MCF 10A (cell line): ENCODE measurements at regions not wholly inside any gene's neighbourhood (a gene's known extent, or its start where the extent isn't known, plus 50 kb on each side); places are given as distances from the start of the nearest gene placed in this dataset.

Source experiments
- BruUV-seq: library from RNA; stranded (reverse); fragments of 400-500 nt; replicated peaks from 2 replicates; lab custom pipeline; 2021; lab: Mats Ljungman, UMichigan
- CTCF ChIA-PET: fragments of 300-600 bp; sonication (Branson Sonifier 250); formaldehyde crosslinking; extraction: SDS; loops from one replicate; lab custom pipeline; 2021; ENCODE audit warnings: antibody characterized with exemption, inconsistent platforms; lab: Yijun Ruan, JAX
- POLR2A ChIA-PET: fragments of 300-600, 350-650 bp; sonication (Branson Sonifier 250); formaldehyde crosslinking; extraction: SDS; loops from one replicate; lab custom pipeline; 2020; ENCODE audit warnings: antibody characterized with exemption, inconsistent platforms; lab: Yijun Ruan, JAX
- DNase-seq: peaks from one replicate; pipeline ENCODE4 v3.0.0-alpha.2; 2018; ENCODE audit not compliant: unreplicated experiment
- H3K27ac Mint-ChIP-seq: one replicate; pipeline ENCODE4 v1.8.0; 2022; ENCODE audit warnings: mild to moderate bottlenecking, low read depth, mixed read lengths; ENCODE audit not compliant: unreplicated experiment
- H3K27me3 Mint-ChIP-seq: one replicate; pipeline ENCODE4 v1.8.0; 2022; ENCODE audit warnings: mixed read lengths; ENCODE audit not compliant: insufficient read depth, unreplicated experiment
- H3K36me3 Mint-ChIP-seq: one replicate; pipeline ENCODE4 v1.8.0; 2022; ENCODE audit warnings: mild to moderate bottlenecking, moderate library complexity, mixed read lengths; ENCODE audit not compliant: insufficient read depth, unreplicated experiment
- H3K4me1 Mint-ChIP-seq: one replicate; pipeline ENCODE4 v1.8.0; 2022; ENCODE audit warnings: mixed read lengths; ENCODE audit not compliant: insufficient read depth, unreplicated experiment
- H3K4me3 Mint-ChIP-seq: one replicate; pipeline ENCODE4 v1.8.0; 2022; ENCODE audit warnings: mild to moderate bottlenecking, moderate library complexity, mixed read lengths; ENCODE audit not compliant: unreplicated experiment
- H3K9me3 Mint-ChIP-seq: one replicate; pipeline ENCODE4 v1.8.0; 2022; ENCODE audit warnings: mixed read lengths; ENCODE audit not compliant: unreplicated experiment
- intact Hi-C: fragments of 100-400 bp; cut with micrococcal nuclease; formaldehyde crosslinking; loops from 2 replicates; pipeline ENCODE4 v1.14.1; 2022
- TF ChIP-seq, protein P1 (sequence below): fragments of 200-600 bp; IDR thresholded peaks from one replicate; pipeline ENCODE4 v1.8.0; 2022; ENCODE audit warnings: antibody characterized with exemption, mild to moderate bottlenecking; ENCODE audit not compliant: unreplicated experiment

DNA sequence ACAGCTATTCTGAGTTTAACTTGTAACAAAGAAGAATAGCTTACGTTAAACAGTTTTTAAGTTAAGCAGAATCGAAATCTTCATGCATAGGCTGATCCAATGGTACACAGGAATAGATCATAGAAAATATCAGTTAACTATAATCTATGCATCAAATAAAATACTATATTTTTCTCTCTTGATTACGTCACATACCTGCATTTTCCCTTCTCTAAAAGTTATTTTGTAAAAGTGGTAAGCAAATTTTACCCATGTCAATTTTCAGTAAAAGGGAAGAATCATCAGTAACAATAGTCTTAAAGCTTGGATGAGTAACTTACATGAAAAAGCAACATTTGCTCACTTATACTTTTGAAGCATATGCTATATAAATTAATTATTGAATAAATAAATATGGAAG lies 692.4 kb downstream of the FAT4 start:
- TF ChIP-seq, protein P1, sequence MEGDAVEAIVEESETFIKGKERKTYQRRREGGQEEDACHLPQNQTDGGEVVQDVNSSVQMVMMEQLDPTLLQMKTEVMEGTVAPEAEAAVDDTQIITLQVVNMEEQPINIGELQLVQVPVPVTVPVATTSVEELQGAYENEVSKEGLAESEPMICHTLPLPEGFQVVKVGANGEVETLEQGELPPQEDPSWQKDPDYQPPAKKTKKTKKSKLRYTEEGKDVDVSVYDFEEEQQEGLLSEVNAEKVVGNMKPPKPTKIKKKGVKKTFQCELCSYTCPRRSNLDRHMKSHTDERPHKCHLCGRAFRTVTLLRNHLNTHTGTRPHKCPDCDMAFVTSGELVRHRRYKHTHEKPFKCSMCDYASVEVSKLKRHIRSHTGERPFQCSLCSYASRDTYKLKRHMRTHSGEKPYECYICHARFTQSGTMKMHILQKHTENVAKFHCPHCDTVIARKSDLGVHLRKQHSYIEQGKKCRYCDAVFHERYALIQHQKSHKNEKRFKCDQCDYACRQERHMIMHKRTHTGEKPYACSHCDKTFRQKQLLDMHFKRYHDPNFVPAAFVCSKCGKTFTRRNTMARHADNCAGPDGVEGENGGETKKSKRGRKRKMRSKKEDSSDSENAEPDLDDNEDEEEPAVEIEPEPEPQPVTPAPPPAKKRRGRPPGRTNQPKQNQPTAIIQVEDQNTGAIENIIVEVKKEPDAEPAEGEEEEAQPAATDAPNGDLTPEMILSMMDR: no peak

DNA sequence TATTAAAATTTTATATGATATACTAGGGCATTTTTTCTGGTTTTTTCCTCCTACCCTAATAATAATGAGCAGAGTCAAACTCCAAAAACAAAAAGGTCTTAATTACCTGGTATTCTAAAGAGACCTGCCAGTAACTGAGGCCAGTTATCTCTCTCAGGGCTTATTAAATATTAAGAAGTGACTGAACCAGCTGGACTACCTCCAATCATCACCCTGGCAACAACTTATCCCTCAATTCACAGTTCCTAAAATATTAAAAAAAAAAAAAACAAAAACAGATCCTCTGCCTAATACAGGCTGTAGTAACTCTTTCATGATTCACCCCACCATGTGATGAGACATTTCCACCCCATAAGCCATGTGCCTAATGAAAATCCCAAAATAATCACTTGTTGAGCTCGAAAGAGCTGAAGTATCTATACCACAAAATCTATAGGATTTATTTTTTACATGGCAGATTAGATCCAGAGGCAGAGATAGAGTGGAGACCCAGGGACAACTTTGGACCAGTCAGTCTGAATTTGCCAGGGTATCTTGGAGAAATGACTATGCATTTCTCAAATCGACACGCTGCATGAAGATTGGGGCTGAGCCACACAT lies 698.0 kb downstream of the FAT4 start:
- no TSS peak for BruUV-seq
- ChIA-PET POLR2A (no interaction called here), CTCF (no interaction called here)
- no peak overlapping the region for H3K4me3 Mint-ChIP-seq
- no peaks in the 10 kb centered on the region for H3K36me3 Mint-ChIP-seq
- H3K27me3 Mint-ChIP-seq: no peaks in the 10 kb centered on the region
- intact Hi-C loops: no loop called here
- H3K27ac Mint-ChIP-seq: no peak overlapping the region
- no peak for DNase-seq
- H3K9me3 Mint-ChIP-seq: peaks cover 14% of the 10 kb centered on the region
- H3K4me1 Mint-ChIP-seq: no peaks in the 10 kb centered on the region
- TF ChIP-seq, protein P1: no peak

More for the DNA sequence above, 692.4 kb downstream of the FAT4 start:
- DNase-seq: no peak
- ChIA-PET CTCF (no interaction called here), POLR2A (no interaction called here)
- H3K9me3 Mint-ChIP-seq: peaks cover 14% of the 10 kb centered on the region
- BruUV-seq: no TSS peak
- no peak overlapping the region for H3K4me3 Mint-ChIP-seq
- no peaks in the 10 kb centered on the region for H3K27me3 Mint-ChIP-seq
- H3K27ac Mint-ChIP-seq: no peak overlapping the region
- peaks cover 6% of the 10 kb centered on the region for H3K4me1 Mint-ChIP-seq
- H3K36me3 Mint-ChIP-seq: no peaks in the 10 kb centered on the region
- intact Hi-C loops: no loop called here

DNA sequence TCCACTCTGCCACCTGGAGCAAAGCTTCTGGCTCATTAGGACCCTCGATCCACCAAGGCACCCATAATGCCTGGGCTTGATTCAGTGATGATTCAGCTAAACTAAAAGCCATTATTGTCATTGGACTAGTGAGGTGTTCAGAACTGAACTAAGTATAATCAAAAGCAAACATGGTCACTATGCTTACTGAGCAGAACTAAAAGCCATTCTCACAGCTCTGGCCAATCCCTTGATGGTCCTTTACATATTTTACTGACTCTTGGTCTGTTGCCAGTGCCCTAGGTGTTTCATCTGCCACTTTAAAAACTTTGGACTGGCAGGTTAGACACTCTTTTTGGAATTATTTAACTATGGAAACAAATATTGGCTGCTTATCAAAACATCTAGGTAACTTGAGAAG lies 703.5 kb downstream of the FAT4 start:
- TF ChIP-seq, protein P1: no peak
- Mint-ChIP-seq H3K27ac (no peak overlapping the region), H3K4me3 (no peak overlapping the region), H3K36me3 (no peaks in the 10 kb centered on the region), H3K27me3 (no peaks in the 10 kb centered on the region), H3K9me3 (no peaks in the 10 kb centered on the region), H3K4me1 (no peaks in the 10 kb centered on the region)
- DNase-seq: no peak
- BruUV-seq: no TSS peak
- intact Hi-C loops: no loop called here
- ChIA-PET CTCF (no interaction called here), POLR2A (no interaction called here)

DNA sequence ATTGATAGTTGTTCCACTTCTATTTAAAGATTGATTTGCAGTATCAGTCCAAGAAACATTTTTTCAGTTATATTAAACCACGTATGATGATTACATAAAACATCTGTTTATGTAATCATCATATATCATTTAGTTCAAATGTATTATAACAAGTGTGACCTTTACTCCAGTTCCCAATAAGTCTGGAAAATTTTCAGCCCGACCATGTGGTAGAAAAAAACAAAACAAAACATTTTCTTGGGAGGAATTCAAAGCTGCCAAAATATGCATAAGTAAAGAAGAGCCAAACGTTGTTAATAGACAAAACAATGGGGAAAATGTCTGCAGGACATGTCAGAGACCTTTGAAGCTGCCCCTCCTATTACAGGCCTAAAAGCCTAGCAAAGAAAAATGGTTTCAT lies 709.1 kb downstream of the FAT4 start:
- intact Hi-C loops: no loop called here
- H3K27ac Mint-ChIP-seq: no peak overlapping the region
- H3K9me3 Mint-ChIP-seq: no peaks in the 10 kb centered on the region
- CTCF ChIA-PET: interaction anchor here (0.6 kb wide), 1 partner anchor 51 kb away, joined by 5 read pairs; no protein-coding TSS in a partner anchor
- no peak overlapping the region for H3K4me3 Mint-ChIP-seq
- TF ChIP-seq, protein P1: no peak
- H3K27me3 Mint-ChIP-seq: no peaks in the 10 kb centered on the region
- no peak for DNase-seq
- POLR2A ChIA-PET: interaction anchor here (0.5 to 0.7 kb wide), 3 partner anchors 28 to 1076 kb away, joined by 3 read pairs; no protein-coding TSS in a partner anchor
- no peaks in the 10 kb centered on the region for H3K36me3 Mint-ChIP-seq
- no TSS peak for BruUV-seq
- H3K4me1 Mint-ChIP-seq: no peaks in the 10 kb centered on the region
